GM21360 (cell line): ENCODE measurements at regions not wholly inside any gene's neighbourhood (a gene's known extent, or its start where the extent isn't known, plus 50 kb on each side); places are given as distances from the start of the nearest gene placed in this dataset.

Experiments
- ATAC-seq: cut with Tn5 transposase; IDR thresholded peaks from one replicate; pipeline ENCODE4 v1.9.1; 2021; ENCODE audit warnings: mild to moderate bottlenecking, moderate library complexity; ENCODE audit not compliant: unreplicated experiment

DNA sequence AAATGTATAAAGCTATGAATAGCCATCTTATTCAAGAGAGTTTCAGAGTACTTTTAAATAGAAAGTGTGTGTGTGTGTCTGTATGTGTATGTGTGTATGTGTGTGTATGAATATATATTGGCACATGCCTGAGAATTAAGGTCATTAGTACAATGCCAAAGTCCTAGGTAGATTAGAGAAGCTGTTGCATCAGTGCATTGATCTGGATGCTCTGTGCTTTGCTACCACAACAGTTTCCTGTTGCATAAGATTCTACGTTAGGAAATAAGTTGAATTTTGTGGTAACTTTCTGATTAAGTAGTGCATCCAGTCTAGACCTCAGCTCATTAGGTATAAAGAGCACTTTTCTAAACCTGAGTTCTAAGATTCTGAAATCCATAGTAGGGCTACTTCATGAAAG, 1102.8 kb upstream of the KLHL29 start:
- ATAC-seq = no peak

DNA sequence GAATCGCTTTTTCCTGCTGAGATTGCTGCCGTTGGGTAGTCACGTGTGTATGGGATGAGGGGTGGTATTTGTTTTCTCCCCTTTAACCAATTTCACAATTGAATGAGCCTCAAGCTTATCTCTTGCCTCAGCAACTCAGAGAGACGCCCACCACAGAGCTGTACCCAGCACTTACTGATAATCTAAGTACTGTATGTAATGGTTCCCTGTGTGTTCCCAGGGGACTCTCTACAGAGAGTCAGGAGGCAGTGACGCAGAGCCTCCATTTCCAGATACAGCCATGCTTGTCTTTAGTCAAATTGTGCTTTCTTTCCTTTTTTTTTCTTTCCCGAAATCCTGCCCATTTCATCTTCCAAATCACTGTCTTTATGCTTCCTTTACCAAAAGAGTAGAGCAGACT, 1102.1 kb upstream of the KLHL29 start:
- no peak for ATAC-seq

DNA sequence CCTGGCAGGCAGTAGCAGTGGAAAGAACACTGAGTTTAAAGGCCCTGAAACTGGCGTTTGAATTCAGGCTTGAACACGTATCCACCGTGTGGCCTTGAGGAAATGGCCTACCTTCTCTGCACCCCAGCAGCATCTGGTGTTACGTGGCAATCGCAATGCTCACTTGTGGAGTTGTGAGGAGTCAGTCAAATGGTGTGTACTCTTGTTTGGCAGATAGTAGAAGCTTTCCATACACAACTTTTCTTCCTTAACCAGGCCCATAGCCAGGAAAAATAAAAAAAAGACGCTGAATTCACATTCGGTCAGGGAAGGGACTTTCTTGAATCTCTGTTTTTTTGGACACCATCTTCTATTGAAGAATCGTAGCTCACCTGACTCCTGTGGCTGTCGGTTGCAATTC, 1101.5 kb upstream of the KLHL29 start:
- ATAC-seq = no peak

DNA sequence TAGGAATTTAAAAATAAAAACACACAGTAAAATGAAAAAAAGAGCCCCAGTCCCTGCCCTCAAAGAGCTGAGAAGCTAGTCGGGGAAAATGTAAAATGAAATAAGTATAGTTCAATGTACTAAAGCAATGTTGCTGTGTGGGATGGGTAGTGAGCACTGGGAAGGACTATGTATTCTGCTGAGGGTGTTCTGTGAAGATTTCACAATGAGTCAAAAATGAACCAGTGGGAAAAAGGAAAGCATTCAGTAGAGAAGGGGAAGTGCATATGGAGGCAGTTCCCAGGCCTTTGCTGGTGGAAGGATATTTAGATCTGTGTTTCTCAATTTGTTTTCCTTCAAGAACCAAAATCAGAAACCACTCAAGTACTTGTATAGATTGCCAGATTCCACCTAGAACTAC, 1094.7 kb upstream of the KLHL29 start:
- no peak for ATAC-seq

DNA sequence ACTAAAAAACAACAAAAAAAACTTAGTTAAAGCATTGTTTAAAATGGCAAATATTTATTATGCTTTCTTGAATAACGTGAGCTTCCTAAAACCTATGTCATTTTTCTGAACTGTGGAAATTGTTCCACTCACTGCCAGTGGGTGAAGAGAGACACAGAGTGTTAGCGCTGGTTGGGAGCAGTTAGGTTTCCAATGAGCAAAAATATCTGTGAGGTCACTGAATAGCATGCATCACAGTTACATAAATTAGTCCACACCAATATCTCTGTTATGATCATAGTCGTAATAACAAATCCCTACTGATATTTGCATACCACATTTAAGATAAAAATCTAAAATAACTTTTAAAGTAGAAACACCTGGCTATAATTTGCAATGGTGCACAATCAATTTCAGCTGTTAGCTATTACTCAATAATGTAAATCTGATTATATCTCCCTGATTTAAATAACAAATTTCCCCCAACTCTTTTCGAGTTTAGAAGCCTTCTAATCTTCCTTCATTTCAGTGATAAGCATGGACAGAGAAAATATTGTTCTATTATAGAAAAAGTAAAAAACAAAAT, 1094.0 kb upstream of the KLHL29 start:
- ATAC-seq = no peak

DNA sequence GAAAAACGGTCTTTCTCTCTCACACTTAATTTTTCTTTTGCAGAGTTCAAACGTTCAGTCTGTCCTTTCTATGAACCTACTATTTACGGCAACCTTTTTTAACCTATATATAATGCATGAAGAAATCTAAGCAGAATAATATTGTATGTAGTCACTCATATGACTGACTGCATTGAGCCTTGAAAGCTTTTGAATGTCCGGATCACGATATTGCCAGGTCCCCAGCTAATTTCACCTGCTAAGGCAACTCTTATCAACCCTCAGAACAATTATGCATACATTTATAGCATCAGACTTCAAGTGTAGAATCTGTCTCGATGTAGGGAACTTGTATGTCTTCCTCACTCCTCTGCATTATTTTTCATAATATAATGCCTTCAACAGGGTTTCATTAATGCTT, 1083.8 kb upstream of the KLHL29 start:
- ATAC-seq = no peak

DNA sequence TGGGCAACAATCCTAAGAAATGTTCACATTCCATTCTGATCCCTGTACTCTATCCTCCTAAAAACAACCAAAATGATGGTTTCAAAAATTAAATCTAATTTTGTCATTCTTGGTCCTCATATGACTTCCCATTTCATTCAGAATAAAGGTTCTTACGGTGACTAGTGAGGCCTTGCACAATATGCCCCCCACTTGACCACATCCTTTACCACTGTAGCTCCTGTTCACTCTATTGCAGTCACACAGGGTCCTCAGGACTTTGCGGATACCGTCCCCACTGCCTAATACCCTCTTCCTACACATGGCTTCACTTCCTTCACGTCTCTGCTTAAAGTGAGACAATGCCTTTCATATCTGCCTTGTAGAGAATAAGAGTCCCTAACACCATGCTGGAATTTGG, 1058.7 kb upstream of the KLHL29 start:
- ATAC-seq = no peak

DNA sequence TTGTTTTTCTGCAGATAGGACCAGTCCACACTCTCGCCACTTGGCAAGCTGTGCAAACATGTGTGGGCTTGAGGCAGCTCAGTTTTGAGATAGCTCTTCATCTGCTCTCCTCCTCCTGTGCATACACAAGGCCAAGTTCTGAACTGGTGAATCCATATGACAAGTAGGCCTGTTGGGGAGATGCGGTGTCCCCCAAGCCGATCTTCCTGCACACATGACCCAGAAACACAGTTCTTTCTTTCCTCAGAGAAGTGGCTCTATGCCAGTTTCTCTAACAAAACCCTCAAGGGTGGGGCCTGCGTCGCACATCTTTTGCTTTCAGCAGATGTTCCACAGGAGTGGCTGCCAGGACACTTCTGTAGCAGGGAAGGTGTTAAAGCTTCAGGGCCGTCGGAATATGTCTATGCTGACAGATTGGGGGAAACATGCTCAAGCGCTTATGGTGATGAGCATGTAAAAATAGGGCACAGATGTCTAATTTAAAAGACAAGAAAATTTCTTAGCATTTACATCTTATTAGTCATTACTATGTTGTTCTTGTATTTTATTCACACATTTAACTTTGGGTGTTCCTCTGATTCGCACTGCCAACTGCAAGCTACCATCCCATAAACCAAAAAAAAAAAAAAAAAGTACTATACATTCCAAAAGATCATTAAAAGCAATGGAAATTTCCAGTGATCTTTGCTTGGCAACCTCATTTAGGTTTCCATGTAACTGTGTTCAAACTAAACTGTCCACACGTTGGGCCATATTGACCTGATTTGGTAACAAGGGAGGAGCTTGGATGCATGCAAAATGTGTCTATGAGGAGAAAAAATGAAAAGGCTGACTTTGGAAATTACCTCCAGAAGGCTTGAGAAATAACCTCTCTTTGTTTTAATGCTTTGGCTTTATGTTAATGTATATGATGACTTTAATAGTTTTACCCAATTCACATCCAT, 1055.5 kb upstream of the KLHL29 start:
- no peak for ATAC-seq

DNA sequence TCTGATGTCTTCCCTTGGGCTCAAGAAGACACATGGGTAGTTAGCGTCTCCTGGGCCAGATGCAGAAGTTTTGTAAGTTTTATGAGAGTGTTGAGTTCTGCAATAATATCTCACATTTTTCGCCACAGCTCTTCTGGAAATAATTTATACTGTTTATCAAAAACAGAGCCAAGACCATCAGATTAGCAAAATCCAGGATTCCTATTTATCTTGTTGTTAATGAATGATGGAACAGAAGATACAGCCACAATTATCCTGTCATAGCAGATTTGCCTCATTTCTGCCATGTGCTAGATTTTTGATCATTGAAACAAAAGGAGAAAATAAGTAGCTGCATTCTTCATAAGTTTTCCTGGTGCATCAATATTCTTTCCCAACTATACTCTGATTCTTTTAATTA, 1048.6 kb upstream of the KLHL29 start:
- no peak for ATAC-seq

DNA sequence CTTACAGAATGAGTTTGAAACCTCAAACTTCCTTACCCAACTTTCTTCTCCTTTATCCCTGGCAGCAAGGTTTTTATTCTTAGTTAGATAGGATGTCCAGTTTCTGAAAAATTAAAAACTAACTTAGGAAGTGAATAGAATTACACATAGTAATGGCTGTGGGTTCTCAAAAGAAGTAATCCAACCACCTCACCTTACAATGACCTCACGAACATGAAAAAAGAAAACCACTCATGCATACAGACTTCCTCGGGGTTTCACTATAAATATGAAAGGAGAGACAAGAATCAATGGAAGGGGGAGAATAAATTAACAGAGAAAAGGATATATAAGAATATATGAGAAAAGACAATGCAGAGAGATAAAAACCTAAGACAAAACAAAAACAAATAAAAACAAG, 1044.3 kb upstream of the KLHL29 start:
- ATAC-seq = no peak

DNA sequence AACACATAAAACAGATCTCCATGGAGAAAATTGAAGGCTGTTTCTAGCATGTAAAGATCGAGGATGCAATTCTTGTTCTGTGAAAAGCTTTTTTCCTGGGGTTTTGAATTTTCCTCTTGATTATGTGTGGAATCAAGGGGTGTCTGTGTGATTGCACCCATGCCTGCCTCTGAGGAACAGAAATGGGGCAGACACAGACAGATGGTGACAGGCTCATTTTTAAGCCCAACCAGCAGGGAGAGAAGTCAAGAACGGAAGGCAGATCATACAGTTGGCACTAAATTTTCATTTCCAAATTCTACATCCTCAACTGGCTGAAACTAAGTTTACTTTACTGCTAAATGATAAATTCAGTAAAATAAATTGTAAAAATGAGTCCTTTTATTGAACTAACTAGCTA, 1037.7 kb upstream of the KLHL29 start:
- no peak for ATAC-seq

DNA sequence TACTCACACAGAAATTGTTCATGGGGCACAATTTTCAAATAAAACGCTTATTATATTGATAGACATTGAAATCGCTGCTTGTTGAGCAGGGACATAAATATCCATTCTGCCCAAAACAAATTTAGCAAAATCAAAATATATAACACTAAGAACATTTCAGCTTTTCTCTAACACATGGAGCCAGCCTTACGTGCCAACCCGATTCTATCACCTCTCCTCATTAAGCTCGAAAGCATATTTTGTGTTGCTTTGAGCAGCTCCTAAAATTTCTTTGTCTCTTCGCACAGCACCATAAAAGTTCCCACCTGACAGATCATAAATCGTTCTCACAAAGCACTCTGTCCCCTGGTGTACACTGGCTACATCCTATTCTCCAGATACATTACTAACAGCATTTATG, 1034.4 kb upstream of the KLHL29 start:
- ATAC-seq = no peak

DNA sequence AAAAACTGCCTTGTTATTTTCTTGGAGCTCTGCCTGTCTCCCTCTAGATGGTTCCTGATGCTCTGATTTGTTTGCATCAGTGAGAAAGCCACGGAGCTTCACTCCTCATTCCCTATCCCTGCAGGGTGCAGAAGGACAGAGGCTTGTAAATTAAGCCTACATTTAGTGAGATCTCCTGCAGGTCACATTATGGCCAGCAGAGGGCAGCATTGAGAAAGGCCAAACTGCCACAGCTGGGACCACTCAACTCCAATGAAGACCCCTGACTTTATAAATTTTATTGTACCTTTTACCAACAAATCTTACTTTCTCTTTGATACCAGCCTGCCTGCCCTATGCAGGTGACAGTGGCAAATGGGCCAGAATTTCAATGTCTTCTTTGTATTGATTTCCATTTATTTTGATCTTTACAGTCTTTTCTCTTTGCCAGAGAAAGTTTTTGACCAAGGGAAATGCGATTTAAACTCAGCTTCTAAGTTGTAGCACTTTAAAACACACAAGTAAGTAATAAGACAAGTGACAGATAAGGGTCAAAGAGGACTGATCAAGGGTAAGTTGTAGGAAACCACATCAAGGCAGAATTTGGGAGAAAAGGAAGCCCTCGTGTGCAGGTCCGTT, 1029.1 kb upstream of the KLHL29 start:
- ATAC-seq = peak; percentile 76

DNA sequence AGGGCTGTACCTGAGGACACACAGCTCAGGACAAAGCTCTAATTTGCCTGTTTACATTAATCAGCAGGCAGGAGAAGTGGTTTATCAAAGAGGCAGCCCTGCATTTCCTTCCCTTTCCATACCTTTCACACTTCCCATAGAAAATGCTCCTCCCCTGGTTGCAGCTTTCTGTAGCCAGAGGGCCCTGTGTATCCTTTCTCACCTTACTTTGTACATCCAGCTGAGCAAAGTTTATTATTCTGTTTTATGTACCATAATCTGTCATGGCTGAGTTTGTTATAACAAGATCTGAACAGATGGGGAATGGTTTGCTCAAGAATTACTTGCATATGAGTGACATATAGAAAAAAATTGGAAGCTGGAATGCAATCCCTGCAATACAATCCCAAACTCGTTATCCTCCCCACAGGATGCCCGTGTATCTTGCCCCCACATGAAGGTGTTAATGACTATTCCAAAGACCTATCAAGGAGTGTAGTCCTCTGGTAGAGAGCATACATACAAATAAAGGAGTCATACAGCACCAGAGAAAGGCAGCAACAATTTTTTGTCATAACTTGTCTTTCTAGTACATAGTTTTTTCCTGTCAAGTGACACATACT, 1025.8 kb upstream of the KLHL29 start:
- no peak for ATAC-seq

DNA sequence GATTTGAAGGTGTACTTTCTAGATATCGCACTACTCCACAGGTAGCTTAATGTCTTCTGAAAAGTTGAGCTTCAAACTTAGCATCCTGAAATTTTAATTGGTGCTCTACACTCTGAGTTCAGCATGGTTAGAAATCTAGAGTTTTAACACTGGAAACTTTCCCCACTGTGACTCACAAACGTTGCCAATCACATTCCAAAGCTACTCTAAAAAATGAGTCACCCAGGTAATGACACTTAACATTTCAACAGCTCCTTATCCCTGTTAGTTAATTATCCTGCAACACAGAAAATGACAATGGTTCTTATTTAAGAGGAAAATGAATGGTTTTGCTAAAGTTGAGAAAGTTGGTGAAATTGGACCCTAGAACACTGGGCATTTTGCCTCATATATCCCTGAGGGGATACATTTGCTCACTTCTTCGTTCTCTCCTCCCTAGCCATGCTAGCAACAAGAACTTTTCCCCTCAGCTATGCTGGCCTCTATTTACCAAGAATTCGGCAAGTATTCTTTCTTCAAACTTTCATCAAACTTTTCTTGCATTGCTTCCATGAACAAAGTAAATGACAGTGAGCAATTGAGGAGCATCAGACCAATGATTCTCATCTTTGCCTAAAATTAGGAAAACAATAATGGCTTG, 1024.1 kb upstream of the KLHL29 start:
- ATAC-seq = no peak

DNA sequence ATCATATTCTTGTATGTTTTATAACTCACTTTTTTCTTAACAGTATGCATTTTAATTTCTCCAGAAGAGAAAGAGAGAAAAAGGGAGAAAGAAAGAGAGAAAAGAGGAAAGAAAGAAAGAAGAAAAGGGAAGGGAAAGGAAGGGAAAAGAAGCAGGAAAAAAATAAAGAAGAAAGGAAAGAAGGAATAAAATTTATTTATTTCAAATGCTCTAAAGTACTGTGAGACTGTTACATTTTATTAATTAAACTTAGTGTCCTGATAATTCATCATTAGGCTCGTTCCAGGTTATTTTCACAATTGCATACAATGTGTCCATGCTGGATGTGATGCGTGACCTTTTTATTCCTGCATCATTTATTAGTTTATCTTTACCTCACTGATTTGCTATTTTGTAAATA, 1023.4 kb upstream of the KLHL29 start:
- no peak for ATAC-seq

DNA sequence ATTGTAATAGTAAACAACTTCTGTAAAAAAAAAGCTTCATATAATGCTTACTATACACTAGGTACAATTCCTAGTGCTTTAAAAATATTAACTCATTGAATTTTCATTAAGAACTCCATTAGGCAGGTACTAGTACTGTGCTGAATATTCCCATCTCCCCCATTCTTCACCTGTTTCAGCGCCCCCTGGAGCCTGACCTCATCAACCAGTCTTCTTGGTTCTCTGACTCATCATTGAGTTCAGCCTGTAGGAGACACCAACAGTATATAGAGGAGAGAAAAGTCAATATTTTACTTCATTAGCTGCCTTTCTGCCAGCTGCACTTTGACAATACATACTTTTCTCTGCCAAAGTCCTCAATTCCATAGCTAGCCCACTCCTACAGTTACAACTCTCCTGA, 1009.9 kb upstream of the KLHL29 start:
- no peak for ATAC-seq

DNA sequence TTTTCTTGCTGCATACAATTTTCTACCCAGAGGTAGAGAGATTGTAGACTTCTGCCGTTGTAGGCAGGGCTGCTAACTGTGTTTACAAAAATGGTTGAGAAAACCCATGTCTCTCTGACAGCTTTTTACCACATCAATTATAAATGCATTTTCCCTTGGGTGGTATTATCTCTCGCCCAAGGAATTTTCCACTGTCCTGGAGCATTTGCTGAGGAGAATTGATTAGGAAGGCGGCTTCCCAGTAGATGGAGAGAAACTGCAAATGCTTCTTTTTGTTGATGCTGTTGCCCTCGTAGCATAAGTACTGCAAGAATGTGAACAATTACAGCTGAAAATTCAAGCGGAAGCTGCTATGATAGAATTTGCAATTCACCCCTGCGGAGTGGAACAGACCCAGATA, 1007.7 kb upstream of the KLHL29 start:
- ATAC-seq = no peak

DNA sequence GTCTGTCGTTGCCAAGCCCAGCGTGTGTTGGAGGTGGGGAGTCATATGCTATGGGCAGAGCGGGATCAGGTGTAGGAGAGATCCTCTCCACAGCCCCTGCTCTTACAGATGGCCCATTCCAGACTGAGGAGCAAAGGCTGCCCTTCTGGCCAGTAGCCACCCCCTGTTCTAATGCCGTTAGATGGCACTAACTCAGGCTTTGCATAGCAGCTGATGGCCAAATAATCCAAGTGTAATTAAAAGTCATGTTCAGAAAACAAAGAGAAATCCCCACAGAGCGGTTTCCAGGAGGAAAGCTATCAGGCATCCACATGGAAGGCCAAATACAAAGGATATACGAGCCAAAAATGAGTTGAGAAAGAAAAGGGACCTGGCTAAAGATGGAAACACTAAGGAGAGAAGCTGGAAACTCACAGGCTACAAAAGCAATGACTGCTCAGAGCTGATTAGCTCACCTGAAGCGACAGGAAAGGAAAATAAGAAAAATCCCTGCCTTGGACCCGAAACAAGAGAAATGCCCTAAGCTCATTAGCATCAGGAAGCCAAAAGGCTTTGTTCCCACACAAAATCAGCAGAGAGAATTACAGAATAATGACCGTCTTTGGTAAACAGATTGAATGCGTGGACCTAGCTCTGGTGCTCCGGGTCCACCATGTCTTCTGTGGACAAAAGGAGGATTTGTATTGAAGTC, 1002.4 kb upstream of the KLHL29 start:
- no peak for ATAC-seq

DNA sequence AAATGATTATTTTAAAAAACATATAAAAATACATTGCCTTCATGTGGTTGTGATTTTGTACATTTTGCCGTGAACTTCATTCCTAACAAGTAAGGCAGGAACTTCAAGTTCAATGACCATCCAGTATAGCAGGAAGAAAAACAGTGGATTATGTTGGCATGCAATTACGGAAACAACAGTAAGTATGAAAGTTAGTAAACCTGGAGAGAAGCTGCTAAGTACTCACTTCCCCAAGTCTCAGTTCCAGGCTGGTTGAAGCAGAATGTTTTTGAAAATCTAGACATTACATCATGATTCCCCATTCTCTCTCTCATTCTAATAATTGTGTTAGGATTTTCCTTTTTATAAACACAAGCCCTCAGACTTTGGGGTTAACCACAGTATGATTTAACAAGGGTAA, 987.1 kb upstream of the KLHL29 start:
- no peak for ATAC-seq

DNA sequence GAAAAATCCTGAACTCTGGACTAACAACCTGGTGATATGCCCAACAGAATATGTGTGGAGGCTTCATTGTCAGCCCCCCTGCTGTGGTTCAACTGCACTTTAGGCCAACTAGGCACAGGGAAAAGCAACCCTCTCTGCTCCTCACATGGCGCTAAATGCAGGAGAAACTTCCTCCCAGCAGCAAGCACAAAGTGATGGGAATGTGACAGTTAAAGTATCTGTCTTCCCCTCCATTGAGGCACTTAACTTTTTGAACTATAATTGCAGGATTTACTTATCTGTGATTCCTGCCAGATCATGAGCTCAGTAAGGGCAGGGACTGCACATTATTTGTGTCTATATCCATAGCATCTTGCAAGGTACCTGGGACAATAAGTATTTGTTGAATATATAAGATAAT, 981.2 kb upstream of the KLHL29 start:
- ATAC-seq = no peak
